HG03457 (cell line): ENCODE measurements at regions not wholly inside any gene's neighbourhood (a gene's known extent, or its start where the extent isn't known, plus 50 kb on each side); places are given as distances from the start of the nearest gene placed in this dataset.
"Not testable (repeated sequence)": the region's sequence is repeated elsewhere in the genome, so short reads cannot be mapped to it uniquely, and the experiment has no call there.

ENCODE experiments used
- ATAC-seq: cut with Tn5 transposase; IDR thresholded peaks from one replicate; pipeline ENCODE4 v1.9.1; 2021; ENCODE audit warnings: moderate number of reproducible peaks; ENCODE audit not compliant: unreplicated experiment

DNA sequence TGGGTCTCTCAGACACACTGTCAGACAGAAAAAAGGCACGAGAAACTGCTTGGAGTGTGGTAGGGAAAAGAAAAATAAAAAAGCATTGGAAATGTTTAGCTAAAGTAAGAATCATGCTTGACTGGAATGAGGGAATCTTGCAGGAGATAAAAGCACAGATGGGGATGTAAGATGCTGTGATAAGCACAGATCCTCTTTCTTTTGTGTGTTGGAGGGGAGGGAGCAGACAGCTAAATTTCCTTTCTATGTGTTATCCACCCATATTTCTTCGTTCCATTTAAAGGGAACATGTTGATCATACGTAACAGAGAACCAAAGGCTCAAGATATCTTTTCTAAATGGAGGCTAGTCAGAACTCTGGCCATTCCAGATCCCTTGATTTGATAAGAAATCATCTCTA, 614.0 kb upstream of the LCORL start:
- no peak for ATAC-seq

DNA sequence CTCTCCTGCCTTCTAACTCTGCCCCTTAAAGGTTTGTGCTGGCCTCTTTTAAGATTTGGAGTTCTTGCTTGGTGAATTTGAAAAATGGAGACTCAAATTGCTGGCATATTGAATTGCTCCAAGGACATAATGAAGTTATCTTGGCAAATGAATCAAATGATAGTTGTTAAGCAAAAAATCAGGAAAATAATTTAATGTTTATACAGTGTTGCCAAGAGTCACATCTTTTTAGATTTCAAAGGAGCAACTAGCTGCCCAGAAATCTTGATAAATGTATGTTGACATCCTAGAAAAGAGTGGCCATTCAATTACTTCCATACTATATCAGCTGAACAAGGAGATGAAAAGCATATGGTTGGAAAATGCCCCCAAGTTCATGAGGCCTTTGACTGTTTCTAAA, 610.0 kb upstream of the LCORL start:
- ATAC-seq = no peak

DNA sequence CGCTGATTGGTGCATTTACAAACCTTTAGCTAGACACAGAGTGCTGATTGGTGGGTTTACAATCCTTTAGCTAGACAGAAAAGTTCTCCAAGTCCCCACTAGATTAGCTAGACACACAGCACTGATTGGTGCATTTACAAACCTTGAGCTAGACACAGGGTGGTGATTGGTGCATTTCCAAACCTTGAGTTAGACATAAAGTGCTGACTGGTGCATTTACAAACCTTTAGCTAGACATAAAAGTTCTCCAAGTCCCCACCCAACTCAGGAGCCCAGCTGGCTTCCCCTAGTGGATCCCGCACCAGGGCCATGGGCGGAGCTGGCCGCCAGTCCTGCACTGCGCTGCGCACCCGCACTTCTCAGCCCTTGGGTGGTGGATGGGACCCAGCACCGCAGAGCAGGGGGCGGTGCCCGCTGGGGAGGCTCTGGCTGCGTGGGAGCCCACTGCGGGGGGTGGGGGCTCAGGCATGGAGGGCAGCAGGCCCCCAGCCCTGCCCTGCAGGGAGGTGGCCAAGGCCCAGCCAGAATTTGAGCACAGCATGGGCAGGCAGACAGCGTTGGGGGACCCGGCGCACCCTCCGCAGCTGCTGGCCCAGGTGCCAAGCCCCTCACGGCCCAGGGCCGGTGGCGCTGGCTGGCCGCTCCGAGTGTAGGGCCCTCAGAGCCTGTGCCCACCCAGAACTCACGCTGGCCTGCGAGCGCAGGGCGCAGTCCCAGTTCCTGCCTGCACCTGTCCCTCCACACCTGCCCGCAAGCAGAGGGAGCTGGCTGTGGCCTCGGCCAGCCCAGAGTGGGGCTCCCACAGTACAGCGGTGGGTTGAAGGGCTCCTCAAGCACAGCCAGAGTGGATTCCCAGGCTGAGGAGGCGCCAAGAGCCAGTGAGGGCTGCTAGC, 608.9 kb upstream of the LCORL start:
- ATAC-seq = no peak

DNA sequence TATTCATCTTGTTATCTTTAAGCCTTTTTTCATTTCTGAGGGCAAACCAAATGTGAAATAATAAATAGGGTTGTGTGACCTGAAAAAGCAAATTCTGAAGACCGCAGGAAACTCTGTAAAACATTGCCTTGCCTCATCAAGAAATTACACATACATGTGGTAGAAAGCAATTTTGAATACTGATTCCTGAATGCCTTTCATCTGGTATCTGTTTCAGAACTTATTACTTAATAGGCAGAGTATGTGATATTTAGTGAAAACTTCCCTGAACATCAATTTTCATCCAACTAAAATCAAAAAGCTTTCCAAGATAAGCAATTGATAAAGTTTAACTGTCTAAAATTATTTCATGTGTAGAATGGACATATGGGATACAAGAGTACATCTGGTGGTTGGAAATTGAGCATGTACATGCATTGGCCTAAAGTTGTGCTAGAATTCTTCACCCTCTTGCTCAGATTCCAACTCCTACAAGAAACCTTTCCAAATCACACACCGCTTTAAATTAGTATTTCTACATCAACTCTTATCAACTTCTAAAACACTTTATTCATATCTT, 606.0 kb upstream of the LCORL start:
- no peak for ATAC-seq

DNA sequence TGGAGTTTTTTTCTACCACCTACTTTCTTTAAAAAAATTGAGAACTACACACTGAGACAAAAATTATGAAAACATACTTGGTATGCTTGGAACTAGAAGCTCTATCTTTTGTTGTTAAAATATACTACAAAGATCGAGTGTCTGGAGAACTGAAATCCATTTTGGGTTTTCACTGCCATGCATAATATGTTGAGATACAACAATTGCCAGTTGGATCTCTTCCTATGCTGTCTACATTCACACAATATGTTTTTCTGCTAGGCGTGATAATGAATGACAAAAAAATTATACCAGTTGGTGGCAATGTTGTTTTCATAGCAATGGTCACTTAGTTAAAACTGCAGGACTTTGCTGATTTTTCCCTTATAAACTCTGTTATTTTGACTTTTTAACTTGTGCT, 605.4 kb upstream of the LCORL start:
- ATAC-seq = no peak

DNA sequence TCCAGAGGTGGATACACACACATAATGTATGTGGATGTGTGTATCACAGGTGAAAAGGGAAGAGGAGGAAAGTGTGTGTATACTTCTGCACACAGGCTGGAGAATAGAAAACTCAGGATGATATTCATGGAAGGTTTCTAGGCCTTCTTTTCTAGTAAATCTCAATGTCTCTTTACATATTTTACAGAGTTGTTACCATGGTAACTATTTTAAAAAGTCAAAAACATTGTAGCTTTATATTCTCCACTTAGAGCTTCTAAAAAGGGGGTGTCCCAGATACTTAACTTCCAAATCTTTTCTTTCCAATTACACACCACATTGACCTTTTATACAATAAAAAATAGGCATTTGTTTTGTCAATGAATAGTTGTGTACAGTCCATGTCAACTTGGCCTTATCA, 604.8 kb upstream of the LCORL start:
- no peak for ATAC-seq

DNA sequence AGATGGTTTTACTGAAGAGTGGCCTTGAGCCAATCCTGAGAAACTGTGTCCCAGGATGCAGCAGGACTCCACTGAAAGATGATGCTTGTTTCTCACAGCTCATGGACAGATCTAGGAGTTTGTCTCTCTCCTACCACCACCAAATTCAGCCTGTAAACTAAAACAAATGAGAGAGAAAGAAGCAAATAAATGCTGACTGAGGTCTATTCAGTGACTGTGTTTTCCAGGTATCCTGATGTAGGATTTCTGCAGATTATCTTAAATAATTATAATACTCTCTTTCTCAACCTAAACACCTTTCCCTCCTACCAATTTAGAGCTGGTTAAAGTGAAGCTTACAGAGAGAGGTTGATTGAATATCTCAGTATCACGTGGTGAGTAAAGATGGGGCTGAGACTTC, 599.6 kb upstream of the LCORL start:
- no peak for ATAC-seq

DNA sequence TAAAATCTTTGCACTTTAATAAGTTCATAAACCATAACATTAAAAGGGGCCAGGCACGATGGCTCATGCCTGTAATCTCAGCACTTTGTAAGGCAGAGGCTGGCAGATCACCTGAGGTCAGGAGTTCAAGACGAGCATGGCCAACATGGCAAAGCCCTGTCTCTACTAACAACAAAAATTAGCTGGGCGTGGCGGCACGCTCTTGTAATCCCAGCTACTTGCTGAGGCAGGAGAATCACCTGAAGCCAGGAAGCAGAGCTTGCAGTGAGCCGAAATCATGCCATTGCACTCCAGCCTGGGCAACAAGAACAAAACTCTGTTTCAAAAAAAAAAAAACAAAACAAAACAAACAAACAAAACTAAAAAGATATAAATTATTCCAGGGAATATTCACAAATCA, 595.2 kb upstream of the LCORL start:
- ATAC-seq = no peak

DNA sequence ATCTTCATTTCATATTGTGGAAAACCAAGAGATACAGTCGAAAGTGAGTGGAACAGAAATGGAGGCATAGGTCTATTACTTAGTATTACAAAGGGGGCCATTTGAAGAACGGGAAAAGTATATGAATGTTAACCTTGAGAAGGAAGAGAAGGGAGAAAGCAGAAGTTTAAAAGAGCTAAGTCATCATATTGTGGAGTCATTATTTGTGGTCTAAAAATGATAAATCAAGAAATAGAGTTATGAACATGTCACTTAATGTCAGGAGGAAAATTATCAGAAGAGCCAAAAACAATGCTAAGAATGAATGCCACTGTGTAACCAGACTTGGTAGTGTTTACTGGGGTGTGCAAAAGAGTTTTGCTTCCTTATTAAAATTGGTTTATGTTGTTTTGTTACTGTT, 589.5 kb upstream of the LCORL start:
- no peak for ATAC-seq

DNA sequence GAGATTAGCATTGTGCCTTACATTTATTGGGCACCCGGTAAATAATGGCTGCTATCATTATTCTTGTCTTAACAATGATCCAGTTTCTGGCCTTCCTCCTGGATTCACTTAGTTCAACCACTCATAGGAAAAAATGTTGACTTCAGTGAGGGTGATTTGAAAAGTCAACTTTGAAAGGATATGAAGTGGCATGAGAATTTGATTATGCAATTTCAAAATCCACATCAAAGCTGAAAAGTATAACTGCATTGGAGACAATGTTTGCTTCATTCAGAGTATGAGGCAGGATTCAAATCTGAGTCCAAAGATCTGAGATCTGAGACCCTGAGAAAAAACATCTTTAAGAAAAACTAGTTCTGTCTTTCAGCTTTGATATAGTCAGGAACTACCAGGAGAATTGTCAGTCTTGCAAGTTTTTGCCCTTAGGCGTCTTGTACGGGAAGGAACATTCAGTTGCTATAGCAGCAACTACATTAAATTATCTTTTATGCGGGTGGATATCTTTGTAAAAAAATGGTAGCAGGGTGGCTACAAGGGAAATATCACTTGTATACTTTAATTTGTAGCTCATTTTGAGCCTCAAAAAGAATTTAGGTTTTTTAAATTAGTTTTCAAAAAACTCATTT, 587.5 kb upstream of the LCORL start:
- ATAC-seq = no peak

DNA sequence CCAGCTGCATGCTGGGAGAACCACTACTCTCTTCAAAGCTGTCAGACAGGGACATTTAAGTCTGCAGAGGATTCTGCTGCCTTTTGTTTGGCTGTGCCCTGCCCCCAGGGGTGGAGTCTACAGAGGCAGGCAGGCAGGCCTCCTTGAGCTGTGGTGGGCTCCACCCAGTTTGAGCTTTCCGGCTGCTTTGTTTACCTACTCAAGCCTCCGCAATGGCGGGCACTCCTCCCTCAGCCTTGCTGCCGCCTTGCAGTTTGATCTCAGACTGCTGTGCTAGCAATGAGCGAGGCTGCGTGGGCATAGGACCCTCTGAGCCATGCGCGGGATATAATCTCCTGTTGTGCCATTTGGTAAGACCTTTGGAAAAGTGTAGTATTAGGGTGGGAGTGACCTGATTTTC, 581.1 kb upstream of the LCORL start:
- not testable (repeated sequence) for ATAC-seq

DNA sequence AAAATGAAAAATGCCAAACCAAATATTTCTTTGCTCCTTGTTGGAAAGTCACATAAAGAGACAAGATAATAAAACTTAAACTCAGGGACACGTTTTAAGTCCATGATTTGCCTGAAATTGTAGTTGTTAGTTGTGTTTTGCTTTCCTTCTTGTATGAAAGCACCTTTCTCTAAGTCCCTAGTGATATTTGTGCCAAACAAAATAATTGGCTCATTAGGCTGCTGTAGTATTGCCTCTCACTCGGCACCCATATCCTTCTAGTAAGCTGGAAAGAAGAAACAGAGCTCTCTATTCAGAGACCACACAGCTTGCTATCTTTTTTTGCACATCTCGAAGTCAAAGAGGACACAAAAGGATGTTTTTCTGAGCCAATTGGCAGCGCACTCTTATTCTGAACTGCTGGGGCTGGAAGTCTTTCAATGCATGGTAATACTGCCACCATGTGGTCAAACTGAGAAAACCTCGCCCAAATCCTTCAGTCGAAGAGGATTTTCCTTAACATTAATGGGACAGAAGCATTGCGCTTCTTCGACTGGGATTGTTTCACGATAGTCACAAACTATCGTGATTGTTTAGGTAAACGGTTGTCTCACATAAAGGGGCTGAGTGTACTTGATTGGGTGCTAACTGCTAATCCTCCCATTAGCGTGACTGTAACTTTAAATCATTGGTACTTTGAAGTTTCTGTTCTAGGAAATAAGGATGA, 571.9 kb upstream of the LCORL start:
- peak; percentile 61 for ATAC-seq

DNA sequence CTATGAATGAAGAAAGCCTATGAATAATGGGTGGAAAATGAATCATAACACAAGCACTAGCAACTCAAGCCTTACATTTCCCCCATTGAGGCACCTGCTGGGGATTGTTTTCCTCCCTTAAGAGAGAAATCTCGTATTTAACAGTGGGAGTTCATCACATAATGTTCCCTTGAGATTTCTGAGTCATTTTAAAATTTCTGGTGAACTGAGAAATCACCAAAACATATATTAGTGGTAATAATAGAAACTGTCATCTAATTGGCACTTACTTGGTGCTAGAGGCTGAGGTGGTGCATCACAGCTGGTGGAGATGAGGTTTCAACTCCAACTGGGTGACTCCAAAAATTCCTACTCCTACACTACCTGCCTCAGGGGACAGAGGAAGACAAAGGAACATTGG, 561.3 kb upstream of the LCORL start:
- no peak for ATAC-seq

DNA sequence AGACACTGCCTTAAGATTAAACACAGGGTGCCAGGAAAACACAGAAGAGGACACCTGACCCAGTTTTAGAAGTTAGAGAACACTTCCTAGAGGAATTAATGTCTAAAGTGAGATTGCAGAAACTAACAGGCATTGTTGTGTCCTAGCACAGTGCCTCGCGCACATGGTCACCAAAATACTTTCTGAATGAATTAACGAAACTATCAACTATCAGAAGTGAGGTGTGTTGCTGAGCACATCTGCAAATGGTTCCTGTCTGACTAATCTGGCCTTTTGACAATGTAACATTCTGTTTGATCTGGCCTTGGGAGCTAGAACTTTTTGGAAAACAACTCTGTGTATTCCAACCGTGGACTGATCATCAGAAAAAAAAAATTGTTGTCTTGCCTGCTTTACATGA, 556.8 kb upstream of the LCORL start:
- ATAC-seq = no peak

DNA sequence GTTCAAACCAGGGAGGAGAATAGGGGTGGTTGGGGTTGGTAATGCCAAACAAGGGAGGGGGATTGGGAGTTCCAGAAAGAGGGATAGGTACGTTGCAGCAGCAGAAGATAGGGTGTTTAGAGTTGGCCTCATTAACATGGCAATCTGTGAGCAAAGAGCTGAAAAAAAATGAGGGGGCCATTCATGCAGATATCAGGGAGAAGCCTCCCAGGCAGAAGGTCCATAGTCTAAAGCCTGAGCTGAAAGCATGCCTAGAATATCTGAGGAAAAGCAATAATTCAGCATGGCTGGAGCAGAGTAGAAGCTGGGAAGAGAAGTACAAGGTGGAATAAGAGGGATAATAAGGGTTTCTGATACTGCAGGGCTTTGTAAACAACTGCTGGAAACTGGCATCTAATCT, 550.9 kb upstream of the LCORL start:
- no peak for ATAC-seq

DNA sequence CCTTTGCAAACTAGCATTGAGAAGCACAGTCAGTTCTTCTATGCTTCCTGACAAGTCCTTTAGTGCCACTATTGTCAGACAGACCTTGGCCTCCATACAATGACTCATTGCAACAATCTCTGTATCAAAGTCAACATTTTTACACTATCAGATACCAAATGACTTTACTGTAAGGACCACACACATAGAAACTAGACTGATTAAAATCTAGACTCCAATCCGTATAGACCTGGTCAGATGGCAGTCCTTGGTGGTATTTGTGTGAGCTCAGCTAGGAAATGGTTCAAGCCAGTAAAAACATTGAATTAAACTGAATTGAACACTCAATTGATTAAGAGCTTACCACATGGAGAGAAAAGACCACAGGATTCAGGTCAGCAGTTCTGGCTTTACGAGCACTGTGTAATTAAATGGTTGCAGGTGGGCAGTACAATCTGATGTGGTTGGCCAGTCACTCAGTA, 549.8 kb upstream of the LCORL start:
- no peak for ATAC-seq

DNA sequence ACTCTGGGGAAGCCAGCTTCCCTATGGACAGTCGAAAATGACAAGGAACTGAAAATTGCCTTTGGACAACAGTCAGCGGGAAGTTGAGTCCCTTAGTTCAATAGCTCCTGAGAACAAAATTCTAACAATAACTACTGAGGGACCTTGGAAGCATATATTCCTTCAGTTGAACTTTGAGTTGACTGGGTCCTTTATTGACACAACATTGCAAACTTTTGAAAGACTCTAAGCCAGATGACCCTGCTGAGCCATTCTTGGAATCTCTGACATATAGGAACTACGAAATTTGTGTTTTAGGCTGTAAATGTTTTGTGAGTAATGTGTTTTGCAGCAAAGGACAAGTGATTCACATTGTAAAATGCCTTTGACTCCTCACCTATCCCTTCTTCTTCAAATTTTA, 548.8 kb upstream of the LCORL start:
- no peak for ATAC-seq

DNA sequence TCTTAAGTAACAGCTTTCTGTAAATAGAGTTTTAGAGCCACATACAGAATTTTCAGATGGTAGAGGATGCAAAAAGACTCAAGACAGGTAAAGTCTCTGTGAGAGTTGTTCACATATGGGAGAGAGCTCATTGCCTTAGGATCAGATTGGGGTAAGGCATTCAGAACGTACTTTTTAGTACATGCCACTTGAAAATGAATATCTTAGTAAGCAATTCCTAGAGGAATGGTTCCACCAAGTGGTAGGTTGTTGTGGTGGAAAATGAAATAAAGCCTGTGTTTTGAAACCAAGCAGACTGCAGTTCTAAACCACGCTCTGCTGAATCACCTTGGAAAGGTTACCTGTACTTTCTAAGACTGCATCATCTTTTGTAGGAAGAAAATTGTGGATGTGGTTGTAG, 547.0 kb upstream of the LCORL start:
- no peak for ATAC-seq

DNA sequence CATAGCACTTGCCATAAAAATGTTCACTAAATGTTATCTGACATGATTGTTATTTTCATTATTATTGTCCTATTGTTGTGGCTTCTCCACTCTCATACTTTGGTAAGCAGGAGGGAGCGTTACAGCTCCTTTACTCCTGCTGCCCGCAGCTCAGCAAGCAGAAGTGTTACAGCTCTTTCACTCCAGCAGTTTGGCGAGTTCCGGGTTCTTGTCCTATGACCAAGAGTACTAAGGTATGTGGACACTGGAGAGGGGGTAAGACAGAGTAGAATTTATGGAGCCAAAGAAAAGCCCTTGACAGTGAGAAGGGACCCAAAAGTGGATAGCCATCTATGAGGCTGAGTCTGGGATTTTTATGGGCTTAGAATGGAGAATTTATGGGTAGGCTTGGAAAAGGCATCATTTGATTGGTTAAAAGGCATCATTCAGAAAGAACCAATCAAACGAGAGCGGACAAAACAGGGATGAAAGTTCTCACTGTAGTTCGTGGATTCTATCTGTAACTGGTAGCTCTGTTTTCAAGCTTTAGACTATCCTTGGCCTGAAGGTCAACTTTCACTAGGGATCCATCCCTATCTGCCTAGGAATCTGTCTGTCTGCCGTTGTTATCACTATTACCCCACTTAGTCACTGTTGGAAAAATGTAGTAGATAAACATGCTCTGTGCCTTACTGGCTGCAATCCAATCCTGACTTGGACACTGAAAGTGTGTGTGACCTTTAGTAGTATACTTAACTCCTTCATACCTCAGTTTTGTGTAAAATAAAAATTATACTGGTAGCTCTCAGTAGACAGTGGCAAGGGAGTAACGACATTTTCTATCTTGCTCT, 545.6 kb upstream of the LCORL start:
- no peak for ATAC-seq

DNA sequence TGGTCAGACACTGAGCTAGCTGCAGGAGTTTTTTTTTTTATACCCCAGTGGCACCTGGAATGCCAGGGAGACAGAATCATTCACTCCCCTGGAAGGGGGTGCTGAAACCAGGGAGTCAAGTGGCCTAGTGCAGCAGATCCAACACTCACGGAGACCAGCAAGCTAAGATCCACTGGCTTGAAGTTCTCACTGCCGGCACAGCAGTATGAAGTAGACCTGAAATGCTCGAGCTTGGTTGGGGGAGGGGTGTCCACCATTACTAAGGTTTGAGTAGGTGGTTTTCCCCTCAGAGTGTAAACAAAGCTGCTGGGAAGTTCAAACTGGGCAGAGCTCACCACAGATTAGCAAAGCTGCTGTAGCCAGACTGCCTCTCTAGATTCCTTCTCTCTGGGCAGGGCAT, 537.9 kb upstream of the LCORL start:
- ATAC-seq = no peak

DNA sequence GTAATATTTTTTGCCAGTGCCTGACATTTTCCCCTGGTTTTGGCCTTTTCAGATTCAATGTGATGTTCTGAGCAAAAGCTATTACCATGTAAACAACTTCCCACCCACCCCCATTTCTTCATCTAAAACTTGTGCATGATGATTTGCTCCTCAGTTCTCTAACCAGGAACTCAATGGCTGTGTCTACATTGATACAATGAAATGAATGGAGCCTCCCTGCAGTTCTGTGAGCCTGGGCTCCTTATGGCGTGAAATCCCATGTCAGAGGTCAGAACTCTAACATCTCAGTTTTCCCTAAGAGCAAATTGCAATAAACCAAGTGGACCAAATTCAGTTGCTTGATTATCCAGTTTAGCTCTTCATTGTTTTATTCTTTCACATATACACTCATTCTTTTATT, 534.8 kb upstream of the LCORL start:
- ATAC-seq = no peak
